IMR-90 (cell line): ENCODE measurements at regions not wholly inside any gene's neighbourhood (a gene's known extent, or its start where the extent isn't known, plus 50 kb on each side); places are given as distances from the start of the nearest gene placed in this dataset.

ENCODE experiments used
- ATAC-seq: fragments of 200-7000 bp; cut with Tn5 transposase; 2 replicates; pipeline ENCODE4 v1.9.1; 2020; ENCODE audit warnings: low read depth, mild to moderate bottlenecking, moderate library complexity
- BruUV-seq: library from RNA; stranded (reverse); fragments of 400-500 nt; replicated peaks from 2 replicates; lab custom pipeline; 2021; lab: Mats Ljungman, UMichigan
- CTCF ChIA-PET: fragments of 300-600 bp; formaldehyde crosslinking; extraction: SDS; loops from one replicate; lab custom pipeline; 2021; ENCODE audit warnings: antibody characterized with exemption; lab: Yijun Ruan, JAX
- POLR2A ChIA-PET: fragments of 300-600 bp; sonication (Branson Sonifier 250); formaldehyde crosslinking; loops from one replicate; lab custom pipeline; 2022; ENCODE audit warnings: antibody characterized with exemption; ENCODE audit not compliant: unreplicated experiment; lab: Charles Lee
- DNase-seq: peaks from one replicate; pipeline ENCODE4 v3.0.0; 2013
- H2AFZ ChIP-seq: replicated peaks from 2 replicates; pipeline ENCODE3; 2013; ENCODE audit warnings: low read length, mild to moderate bottlenecking; ENCODE audit not compliant: poor library complexity
- H2AK5ac ChIP-seq: 2 replicates; pipeline ENCODE4 v1.6.1; 2013; ENCODE audit warnings: low read depth, low read length, inconsistent platforms
- H2AK9ac ChIP-seq: replicated peaks from 2 replicates; pipeline ENCODE3; 2013; ENCODE audit warnings: mild to moderate bottlenecking, low read depth, low read length, moderate library complexity; ENCODE audit not compliant: poor library complexity
- H2BK120ac ChIP-seq: 2 replicates; pipeline ENCODE4 v1.6.1; 2013; ENCODE audit warnings: low read depth, low read length, inconsistent platforms
- H2BK15ac ChIP-seq: 3 replicates; pipeline ENCODE4 v1.6.1; 2013; ENCODE audit warnings: low read depth, low read length, inconsistent platforms
- H2BK20ac ChIP-seq: 2 replicates; pipeline ENCODE4 v1.6.1; 2013; ENCODE audit warnings: low read depth, mild to moderate bottlenecking, inconsistent platforms, low read length, moderate library complexity
- H2BK5ac ChIP-seq: 2 replicates; pipeline ENCODE4 v1.6.1; 2013; ENCODE audit warnings: mild to moderate bottlenecking, low read depth, low read length, inconsistent platforms; ENCODE audit not compliant: poor library complexity, severe bottlenecking
- H3K14ac ChIP-seq: replicated peaks from 2 replicates; pipeline ENCODE4 v1.6.1; 2013; ENCODE audit warnings: low read depth, low read length, inconsistent platforms
- H3K18ac ChIP-seq: 2 replicates; pipeline ENCODE4 v1.6.1; 2013; ENCODE audit warnings: low read depth, low read length, control low read depth
- H3K23ac ChIP-seq: 2 replicates; pipeline ENCODE4 v1.6.1; 2013; ENCODE audit warnings: low read depth, low read length, inconsistent platforms
- H3K27ac ChIP-seq: 2 replicates; pipeline ENCODE4 v1.5.1; 2013; ENCODE audit warnings: mild to moderate bottlenecking, control low read depth, low read length; ENCODE audit not compliant: insufficient read depth
- H3K27me3 ChIP-seq: 2 replicates; pipeline ENCODE4 v1.6.1; 2013; ENCODE audit warnings: low read length; ENCODE audit not compliant: control insufficient read depth, insufficient read depth
- H3K36me3 ChIP-seq: 2 replicates; pipeline ENCODE4 v1.6.1; 2013; ENCODE audit warnings: low read length, mixed read lengths; ENCODE audit not compliant: control insufficient read depth, insufficient read depth
- H3K4ac ChIP-seq: 2 replicates; pipeline ENCODE4 v1.6.1; 2013; ENCODE audit warnings: low read depth, low read length, inconsistent platforms
- H3K4me1 ChIP-seq: 2 replicates; pipeline ENCODE4 v1.6.1; 2013; ENCODE audit warnings: low read length, mixed read lengths; ENCODE audit not compliant: control insufficient read depth, insufficient read depth
- H3K4me2 ChIP-seq: 2 replicates; pipeline ENCODE4 v1.6.1; 2013; ENCODE audit warnings: low read depth, mild to moderate bottlenecking, control low read depth, low read length, moderate library complexity
- H3K4me3 ChIP-seq: 2 replicates; pipeline ENCODE4 v1.5.1; 2013; ENCODE audit warnings: low read depth, mild to moderate bottlenecking, control low read depth, low read length, moderate library complexity; ENCODE audit not compliant: insufficient read depth
- H3K56ac ChIP-seq: 2 replicates; pipeline ENCODE4 v1.6.1; 2013; ENCODE audit warnings: low read length, inconsistent platforms; ENCODE audit not compliant: insufficient read depth; ENCODE audit errors: extremely low read depth
- H3K79me1 ChIP-seq, 2 experiments: 2 replicates each; pipeline ENCODE4 v1.6.1; 2013; ENCODE audit warnings: low read length in 2 of 2, inconsistent platforms in 1 of 2, low read depth in 1 of 2
- H3K9ac ChIP-seq: 2 replicates; pipeline ENCODE4 v1.6.1; 2013; ENCODE audit warnings: low read depth, low read length, control low read depth
- H3K9me1 ChIP-seq: 2 replicates; pipeline ENCODE4 v1.6.1; 2013; ENCODE audit warnings: low read length, inconsistent platforms; ENCODE audit not compliant: insufficient read depth
- H3K9me3 ChIP-seq: 2 replicates; pipeline ENCODE4 v1.6.1; 2013; ENCODE audit warnings: low read length; ENCODE audit not compliant: control insufficient read depth, insufficient read depth
- H4K20me1 ChIP-seq: 2 replicates; pipeline ENCODE4 v1.6.1; 2013; ENCODE audit warnings: low read length, inconsistent platforms; ENCODE audit not compliant: insufficient read depth
- H4K5ac ChIP-seq: 2 replicates; pipeline ENCODE4 v1.6.1; 2013; ENCODE audit warnings: mild to moderate bottlenecking, low read depth, low read length, control low read depth
- H4K8ac ChIP-seq, 2 experiments: 2 replicates each; pipeline ENCODE4 v1.6.1; 2013; ENCODE audit warnings: low read depth in 2 of 2, low read length in 2 of 2, control low read depth in 1 of 2, inconsistent platforms in 1 of 2
- H4K91ac ChIP-seq: 2 replicates; pipeline ENCODE4 v1.6.1; 2013; ENCODE audit warnings: low read depth, low read length, inconsistent platforms; ENCODE audit not compliant: insufficient read depth
- MAZ ChIP-seq: IDR thresholded peaks from 2 replicates; pipeline ENCODE4 v1.6.1; 2012; ENCODE audit warnings: low read depth, mild to moderate bottlenecking, low read length, improper control_type of control experiment, moderate library complexity, borderline replicate concordance
- WGBS, 2 experiments: methylation state at CpG; one replicate each; pipeline versions ENCODE4 v1.1.5 to v1.1.7; 2013; ENCODE audit warnings: missing lambda C conversion rate in 2 of 2; ENCODE audit not compliant: insufficient read length in 1 of 2; ENCODE audit errors: extremely low coverage in 2 of 2; 5-methylcytosine and 5-hydroxymethylcytosine counted together
- dilution Hi-C: fragments of 300-500 bp; cut with HindIII; formaldehyde crosslinking; loops from one replicate; pipeline ENCODE4 v1.14.3; 2018; ENCODE audit warnings: low sequenced_read_pairs; ENCODE audit not compliant: unreplicated experiment
- in situ Hi-C: fragments of 300-500 bp; cut with MboI; formaldehyde crosslinking; loops from 3 replicates; pipeline ENCODE4 v1.14.3; 2019; ENCODE audit warnings: low sequenced_read_pairs, inconsistent platforms, mixed read lengths
- intact Hi-C: fragments of 100-400 bp; cut with micrococcal nuclease; formaldehyde crosslinking; loops from 2 replicates; pipeline ENCODE4 v1.10.0; 2022

DNA sequence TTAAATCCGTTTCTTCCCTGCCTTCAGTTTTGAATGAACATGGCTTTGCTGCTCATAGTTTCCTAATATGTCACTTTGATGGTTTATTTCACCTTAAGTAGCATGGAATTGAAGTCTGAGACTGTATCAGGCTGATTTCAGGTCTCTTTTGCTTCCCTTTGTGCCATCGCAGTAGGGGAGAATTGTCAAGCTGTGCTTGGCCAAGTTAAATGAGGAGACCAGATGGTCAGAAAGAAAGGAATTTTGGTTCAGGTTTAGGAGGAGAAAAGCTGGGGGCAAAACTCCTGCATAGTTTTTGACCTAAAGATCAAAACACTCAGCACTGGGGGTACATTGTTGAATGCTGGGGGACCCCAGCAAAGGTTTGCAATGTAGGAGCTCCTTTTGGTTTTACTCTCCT lies 398.4 kb downstream of the NUAK1 start:
- no peak for ATAC-seq
- intact Hi-C loops, result no loop called here
- Histone ChIP-seq H2AK5ac (no peak overlapping the region), H4K8ac (no peak overlapping the region), H3K4me1 (peaks cover 2% of the 10 kb centered on the region; the same call in 1 of the 2 replicates), H3K36me3 (no peaks in the 10 kb centered on the region), H3K9ac (no peak overlapping the region), H3K4me3 (no peak overlapping the region), H3K4ac (no peak overlapping the region), H3K9me3 (no peaks in the 10 kb centered on the region), H3K56ac (no peak overlapping the region), H4K91ac (no peak overlapping the region), H3K79me1 (no peaks in the 10 kb centered on the region), H2BK120ac (no peak overlapping the region), H3K23ac (no peak overlapping the region), H4K5ac (no peak overlapping the region), H2BK5ac (no peak overlapping the region), H3K9me1 (peaks cover 6% of the 10 kb centered on the region; the same call in 1 of the 2 replicates), H2AK9ac (no peak overlapping the region), H2BK20ac (no peak overlapping the region), H4K20me1 (no peaks in the 10 kb centered on the region), H2AFZ (no peak overlapping the region), H3K4me2 (no peak overlapping the region), H3K27me3 (no peaks in the 10 kb centered on the region), H3K27ac (no peak overlapping the region), H3K14ac (no peak overlapping the region), H2BK15ac (no peak overlapping the region; the same call in 2 of the 3 replicates), H3K18ac (no peak overlapping the region)
- dilution Hi-C loops, result no loop called here
- ChIA-PET CTCF (interaction anchor here (1.4 kb wide), 1 partner anchor 10 kb away, joined by 3 read pairs; no protein-coding TSS in a partner anchor), POLR2A (interaction anchor here (0.7 kb wide), 1 partner anchor 105 kb away, joined by 8 read pairs; no protein-coding TSS in a partner anchor)
- no peak for TF ChIP-seq MAZ
- BruUV-seq, result no TSS peak
- WGBS, 2 experiments, result no CpG with 5 or more reads among the region's 2 CpGs
- no peak for DNase-seq
- in situ Hi-C loops, result no loop called here
